ENCODE measurements at regions not wholly inside any gene's neighbourhood (a gene's known extent, or its start where the extent isn't known, plus 50 kb on each side); places are given as distances from the start of the nearest gene placed in this dataset.

GRCh38 chr3:73680391-73681095 lies 55.8 kb upstream of the PDZRN3 start:
- no peak for DNase-seq (ENCODE audit: low spot score)
- ATAC-seq = no peak
- intact Hi-C loops (cut with DNase I) = no loop called here

DNA sequence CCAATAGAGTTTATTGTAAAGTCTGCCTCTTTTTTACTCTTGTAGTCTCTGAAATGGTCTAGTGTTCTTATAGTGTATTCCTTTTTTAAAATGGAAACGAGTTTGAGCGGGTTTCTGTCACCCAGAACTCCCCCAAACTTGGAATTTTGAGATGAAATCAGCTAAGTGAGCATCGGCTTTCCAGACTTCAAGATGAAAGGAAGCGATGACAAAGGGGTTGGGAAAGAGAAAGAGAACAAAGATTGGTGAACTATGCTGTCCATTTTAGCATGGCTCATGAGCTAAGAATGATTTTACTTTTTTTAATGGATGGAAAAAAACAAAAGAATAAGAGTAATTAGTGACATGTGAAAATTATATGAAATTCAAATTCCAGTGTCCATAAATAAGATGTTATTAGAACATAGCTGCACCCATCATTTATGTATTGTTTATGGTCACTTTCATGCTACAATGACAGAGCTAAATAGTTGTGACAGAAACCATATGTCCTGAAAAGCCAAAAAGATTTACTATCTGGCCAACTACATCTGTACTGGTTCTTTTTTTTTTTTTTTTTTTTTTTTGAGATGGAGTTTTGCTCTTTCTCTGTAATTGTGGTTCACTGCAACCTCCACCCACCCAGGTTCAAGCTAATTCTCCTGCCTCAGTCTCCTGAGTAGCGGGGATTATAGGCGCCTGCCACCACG lies 52.7 kb upstream of the PDZRN3 start:
- ATAC-seq = no peak
- no peak for DNase-seq (ENCODE audit: low spot score)
- intact Hi-C loops (cut with DNase I) = no loop called here

Measured in sciatic nerve (tissue), 2 donors.